NCI-H2171 (cell line): ENCODE measurements at regions not wholly inside any gene's neighbourhood (a gene's known extent, or its start where the extent isn't known, plus 50 kb on each side); places are given as distances from the start of the nearest gene placed in this dataset.

ENCODE experiments used
- DNase-seq: peaks from one replicate; lab custom pipeline; 2025; lab: John Stamatoyannopoulos, UW

GRCh38 chr19:33948651-33949335 is 152.1 kb downstream of the KCTD15 start:
- no peak for DNase-seq

GRCh38 chr19:33950091-33950750 is 153.6 kb downstream of the KCTD15 start:
- no peak for DNase-seq

GRCh38 chr19:33953023-33953422 is 156.4 kb downstream of the KCTD15 start:
- DNase-seq, result no peak

GRCh38 chr19:33953592-33953991 is 156.9 kb downstream of the KCTD15 start:
- DNase-seq, result no peak

- DNase-seq, result no peak
These were observed 158.0 kb downstream of the KCTD15 start for GRCh38 chr19:33954686-33955085.

- DNase-seq, result no peak
These were observed 160.3 kb downstream of the KCTD15 start for GRCh38 chr19:33956941-33957340.

GRCh38 chr19:33957804-33958203 is 161.1 kb downstream of the KCTD15 start:
- no peak for DNase-seq

GRCh38 chr19:33960566-33960965 is 163.9 kb downstream of the KCTD15 start:
- DNase-seq, result no peak

- DNase-seq, result no peak
These were observed 165.5 kb downstream of the KCTD15 start for GRCh38 chr19:33962161-33962560.

GRCh38 chr19:33963514-33963913 is 166.8 kb downstream of the KCTD15 start:
- DNase-seq, result no peak

- DNase-seq, result no peak
These were observed 174.4 kb downstream of the KCTD15 start for GRCh38 chr19:33971073-33971472.

GRCh38 chr19:33977756-33978685 is 181.4 kb downstream of the KCTD15 start:
- DNase-seq, result no peak

GRCh38 chr19:33982706-33983105 is 186.0 kb downstream of the KCTD15 start:
- no peak for DNase-seq

- DNase-seq, result no peak
These were observed 183.7 kb upstream of the LSM14A start for GRCh38 chr19:33988601-33989000.

- DNase-seq, result no peak
These were observed 174.6 kb upstream of the LSM14A start for GRCh38 chr19:33997690-33998089.

- DNase-seq, result no peak
These were observed 174.0 kb upstream of the LSM14A start for GRCh38 chr19:33998302-33998701.

GRCh38 chr19:33998739-33999345 is 173.5 kb upstream of the LSM14A start:
- no peak for DNase-seq

GRCh38 chr19:34017024-34017423 is 155.3 kb upstream of the LSM14A start:
- DNase-seq, result no peak

GRCh38 chr19:34017601-34018000 is 154.7 kb upstream of the LSM14A start:
- no peak for DNase-seq

GRCh38 chr19:34018546-34018945 is 153.8 kb upstream of the LSM14A start:
- DNase-seq, result no peak

GRCh38 chr19:34023381-34023780 is 148.9 kb upstream of the LSM14A start:
- no peak for DNase-seq

- DNase-seq, result no peak
These were observed 138.4 kb upstream of the LSM14A start for GRCh38 chr19:34033880-34034279.
